AG10803 (cell line): ENCODE measurements at regions not wholly inside any gene's neighbourhood (a gene's known extent, or its start where the extent isn't known, plus 50 kb on each side); places are given as distances from the start of the nearest gene placed in this dataset.

Experiments used
- DNase-seq: peaks from one replicate; pipeline ENCODE4 v3.0.0; 2010; ENCODE audit warnings: low read depth
- H3K4me3 ChIP-seq: 2 replicates; pipeline ENCODE4 v1.5.1; 2011; ENCODE audit warnings: mild to moderate bottlenecking, low read length, control low read depth
- TF ChIP-seq, protein P1 (sequence below): conservative IDR thresholded peaks from 2 replicates; pipeline ENCODE4 v1.5.1; 2011; ENCODE audit warnings: mild to moderate bottlenecking, low read length, control low read depth, inconsistent platforms

DNA sequence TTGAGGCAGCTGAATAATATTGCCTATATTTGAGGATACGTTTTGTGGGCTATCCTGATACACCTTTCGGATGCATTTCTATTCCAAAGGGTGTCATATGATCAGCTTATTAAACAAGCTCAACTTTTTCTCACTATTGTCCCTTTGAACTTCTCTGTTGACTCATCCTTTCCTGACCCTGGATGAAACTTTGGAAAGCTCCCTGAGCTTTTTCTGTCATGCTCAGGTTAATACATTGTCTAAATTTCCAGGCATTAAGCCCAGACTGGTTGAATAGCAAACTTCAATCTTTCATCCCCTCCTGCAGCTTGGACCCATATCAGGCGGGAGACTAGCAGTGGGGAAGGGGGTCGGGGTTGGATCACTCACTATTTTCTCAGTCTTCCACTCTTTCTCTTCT, 104.9 kb upstream of the PTPN3 start:
- H3K4me3 ChIP-seq, result no peak overlapping the region
- no peak for DNase-seq
- TF ChIP-seq, protein P1, sequence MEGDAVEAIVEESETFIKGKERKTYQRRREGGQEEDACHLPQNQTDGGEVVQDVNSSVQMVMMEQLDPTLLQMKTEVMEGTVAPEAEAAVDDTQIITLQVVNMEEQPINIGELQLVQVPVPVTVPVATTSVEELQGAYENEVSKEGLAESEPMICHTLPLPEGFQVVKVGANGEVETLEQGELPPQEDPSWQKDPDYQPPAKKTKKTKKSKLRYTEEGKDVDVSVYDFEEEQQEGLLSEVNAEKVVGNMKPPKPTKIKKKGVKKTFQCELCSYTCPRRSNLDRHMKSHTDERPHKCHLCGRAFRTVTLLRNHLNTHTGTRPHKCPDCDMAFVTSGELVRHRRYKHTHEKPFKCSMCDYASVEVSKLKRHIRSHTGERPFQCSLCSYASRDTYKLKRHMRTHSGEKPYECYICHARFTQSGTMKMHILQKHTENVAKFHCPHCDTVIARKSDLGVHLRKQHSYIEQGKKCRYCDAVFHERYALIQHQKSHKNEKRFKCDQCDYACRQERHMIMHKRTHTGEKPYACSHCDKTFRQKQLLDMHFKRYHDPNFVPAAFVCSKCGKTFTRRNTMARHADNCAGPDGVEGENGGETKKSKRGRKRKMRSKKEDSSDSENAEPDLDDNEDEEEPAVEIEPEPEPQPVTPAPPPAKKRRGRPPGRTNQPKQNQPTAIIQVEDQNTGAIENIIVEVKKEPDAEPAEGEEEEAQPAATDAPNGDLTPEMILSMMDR, result no peak

DNA sequence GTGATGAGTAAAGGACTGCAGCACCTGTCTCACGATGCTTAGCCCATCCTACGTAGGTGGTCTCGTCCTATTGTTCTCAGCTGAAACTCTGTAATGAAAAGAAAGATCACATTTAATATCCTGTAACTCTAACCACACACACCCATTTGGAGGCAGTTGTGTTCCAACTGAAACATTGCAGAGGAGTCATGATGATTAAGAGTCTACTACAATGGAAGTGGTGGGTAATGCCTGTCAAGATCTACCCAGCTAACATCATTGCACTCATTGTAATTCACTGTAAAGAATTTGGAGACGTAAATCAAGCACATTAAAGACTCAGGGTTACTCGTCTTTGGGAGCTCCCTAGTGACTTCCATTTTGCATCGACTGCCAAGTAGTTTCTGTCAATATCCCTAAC, 106.0 kb upstream of the PTPN3 start:
- TF ChIP-seq, protein P1, result no peak
- no peak overlapping the region for H3K4me3 ChIP-seq
- DNase-seq, result no peak

DNA sequence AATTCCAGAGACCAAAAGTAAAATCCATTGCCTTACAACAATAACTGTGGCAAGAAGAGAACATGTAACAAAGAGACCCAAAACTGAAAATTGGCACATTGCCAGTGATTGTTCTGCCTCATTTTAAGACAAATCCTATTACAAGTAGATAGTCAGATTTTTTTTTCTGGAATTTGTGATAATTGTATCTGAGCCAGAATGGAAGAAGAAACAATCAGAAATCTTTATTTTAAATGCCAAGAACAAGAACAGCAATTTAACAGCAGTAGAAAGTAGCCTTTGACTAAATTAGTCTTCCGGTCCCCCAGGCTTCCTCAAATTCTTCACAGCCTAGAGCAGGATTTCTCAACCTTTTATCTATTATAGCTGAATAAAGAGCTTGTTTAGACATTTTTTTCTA, 106.7 kb upstream of the PTPN3 start:
- TF ChIP-seq, protein P1, result no peak
- no peak for DNase-seq
- H3K4me3 ChIP-seq, result no peak overlapping the region

DNA sequence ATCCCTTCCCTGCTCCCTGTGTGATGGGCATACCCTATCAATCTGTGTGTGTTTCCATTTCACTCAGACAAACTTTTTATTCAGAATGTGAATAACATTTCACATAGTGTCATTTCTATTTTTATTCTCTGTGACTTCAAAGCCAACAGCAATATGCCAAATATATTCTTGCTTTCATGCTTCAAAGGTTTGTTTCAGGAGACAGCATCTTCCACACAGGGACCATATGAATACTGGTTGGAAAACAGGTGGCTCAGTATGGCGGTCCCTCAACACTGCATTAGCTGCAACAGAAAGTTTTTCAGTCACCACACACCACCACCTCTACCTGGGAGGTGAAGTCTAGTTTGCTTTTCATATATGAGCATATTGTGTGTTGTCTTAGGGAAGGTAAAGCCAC, 111.0 kb upstream of the PTPN3 start:
- no peak overlapping the region for H3K4me3 ChIP-seq
- DNase-seq, result no peak
- TF ChIP-seq, protein P1, result no peak

DNA sequence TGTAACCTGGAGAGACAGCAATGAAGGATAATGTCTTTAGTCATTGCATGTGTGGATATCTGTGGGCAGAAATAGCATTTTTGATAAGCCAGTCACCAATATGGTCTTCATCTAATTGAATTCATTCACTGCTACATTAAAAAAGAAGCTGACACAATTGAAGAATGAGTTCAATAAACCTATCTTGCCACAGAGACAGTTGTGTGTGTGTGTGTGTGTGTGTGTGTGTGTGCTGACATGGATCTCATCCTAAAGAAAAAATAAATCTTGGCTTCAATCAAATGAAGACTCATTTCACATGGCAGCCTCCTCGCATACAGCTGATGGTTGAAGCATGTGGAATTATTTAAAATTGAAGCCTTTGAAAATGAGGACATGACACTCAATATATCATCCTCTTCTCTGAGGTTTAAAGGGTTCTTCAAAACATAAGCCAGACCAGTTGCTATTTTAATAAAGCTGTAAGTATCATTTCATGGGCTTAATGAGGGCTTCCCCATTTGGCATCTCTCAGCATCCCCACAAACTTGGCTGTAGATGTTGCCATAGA, 118.5 kb upstream of the PTPN3 start:
- DNase-seq, result no peak
- TF ChIP-seq, protein P1, result no peak
- H3K4me3 ChIP-seq, result no peak overlapping the region

DNA sequence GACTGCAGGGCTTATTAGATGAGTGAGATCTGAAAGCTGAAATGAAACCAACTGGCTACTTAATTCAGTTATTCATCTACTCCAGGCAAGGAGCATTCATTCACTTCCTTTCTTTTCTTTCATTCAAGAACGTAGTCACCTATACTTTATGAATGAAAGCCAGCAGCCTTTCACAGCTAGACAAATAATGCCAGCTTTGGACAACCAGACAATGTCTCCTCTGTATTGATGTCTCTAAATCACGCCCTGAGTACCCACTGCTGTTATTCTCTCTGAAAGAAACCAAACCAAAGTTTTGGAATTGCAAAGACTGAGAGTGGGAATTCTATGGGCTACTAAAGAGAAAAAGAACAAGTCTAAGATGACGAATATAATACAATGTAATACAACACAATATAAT, 121.2 kb upstream of the PTPN3 start:
- TF ChIP-seq, protein P1, result no peak
- no peak for DNase-seq
- no peak overlapping the region for H3K4me3 ChIP-seq

DNA sequence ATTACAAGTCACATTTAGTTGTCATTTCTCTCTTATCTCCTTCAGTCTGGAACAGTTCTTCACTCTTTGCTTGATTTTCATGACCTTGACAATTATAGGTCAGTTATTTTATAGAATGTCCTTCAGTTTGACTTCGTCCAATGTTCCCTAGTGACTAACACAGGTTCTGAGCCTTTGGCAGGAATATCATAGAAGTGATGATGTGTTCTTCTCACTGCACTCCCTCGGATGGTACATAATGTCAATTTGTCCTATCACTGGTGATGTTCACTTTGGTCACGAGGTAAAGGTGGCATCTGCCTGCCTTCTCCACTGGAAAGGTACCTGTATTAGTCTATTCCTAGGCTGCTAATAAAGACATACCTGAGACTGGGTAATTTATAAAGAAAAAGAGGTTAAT, 126.0 kb upstream of the PTPN3 start:
- DNase-seq, result no peak

More for the DNA sequence above, 126.0 kb upstream of the PTPN3 start:
- no peak overlapping the region for H3K4me3 ChIP-seq
- TF ChIP-seq, protein P1, result no peak
